Activated T-cell treated with anti-CD3 and anti-CD28 coated beads for 48 hours (primary cell): ENCODE measurements at regions not wholly inside any gene's neighbourhood (a gene's known extent, or its start where the extent isn't known, plus 50 kb on each side); places are given as distances from the start of the nearest gene placed in this dataset.
"Not testable (repeated sequence)": the region's sequence is repeated elsewhere in the genome, so short reads cannot be mapped to it uniquely, and the experiment has no call there.

ENCODE experiments used
- DNase-seq: peaks from one replicate; pipeline ENCODE4 v3.0.0-alpha.2; 2020; ENCODE audit warnings: low read depth

- DNase-seq: no peak
Measured at GRCh38 chr7:17558558-17559332, 260.3 kb downstream of the AHR start.

DNA sequence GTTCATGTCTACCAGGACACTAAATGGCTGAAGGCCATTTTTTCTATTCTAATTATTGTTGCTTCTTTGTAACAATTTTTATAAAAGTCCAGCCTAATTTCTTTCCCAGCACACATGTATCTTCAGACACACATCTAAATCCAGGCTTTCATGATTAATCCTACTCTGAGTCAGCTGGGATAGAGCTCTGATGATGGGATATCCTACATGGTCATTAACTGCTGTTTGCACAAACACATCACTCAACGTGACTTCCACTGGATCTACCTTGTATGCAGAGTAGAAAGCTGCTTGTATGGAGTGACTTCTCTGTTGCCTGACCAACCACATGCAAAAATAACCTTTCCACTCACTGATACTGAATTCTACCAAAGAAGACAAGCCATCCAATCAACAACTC, 260.9 kb downstream of the AHR start:
- DNase-seq: no peak

GRCh38 chr7:17560516-17560915, 262.1 kb downstream of the AHR start:
- no peak for DNase-seq

GRCh38 chr7:17560966-17561365, 262.5 kb downstream of the AHR start:
- no peak for DNase-seq

DNA sequence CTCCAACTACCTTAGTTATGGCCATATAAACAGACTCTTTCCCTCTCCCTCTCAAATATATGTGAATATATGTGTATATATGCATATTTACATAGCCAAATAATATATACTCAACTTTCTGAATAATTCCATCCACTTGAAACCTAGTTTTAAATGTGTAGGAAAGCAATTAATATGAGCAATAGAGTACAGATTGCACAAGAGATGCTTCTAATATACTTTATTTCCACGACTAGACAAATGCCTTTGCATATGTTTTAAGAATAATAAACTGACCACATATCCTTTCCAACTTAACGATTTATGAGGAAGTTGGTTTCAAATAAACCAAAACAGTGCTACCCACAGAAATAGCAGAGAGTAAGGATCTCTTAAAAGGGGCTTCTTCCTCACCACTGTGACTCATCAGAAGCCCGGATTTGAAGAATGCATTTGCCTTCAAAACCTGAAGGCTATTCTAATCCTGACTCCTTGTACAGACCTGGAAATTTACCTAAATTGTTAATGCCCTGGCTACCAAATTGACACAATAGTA, 266.3 kb downstream of the AHR start:
- DNase-seq: no peak

GRCh38 chr7:17580141-17580540, 281.7 kb downstream of the AHR start:
- no peak for DNase-seq

DNA sequence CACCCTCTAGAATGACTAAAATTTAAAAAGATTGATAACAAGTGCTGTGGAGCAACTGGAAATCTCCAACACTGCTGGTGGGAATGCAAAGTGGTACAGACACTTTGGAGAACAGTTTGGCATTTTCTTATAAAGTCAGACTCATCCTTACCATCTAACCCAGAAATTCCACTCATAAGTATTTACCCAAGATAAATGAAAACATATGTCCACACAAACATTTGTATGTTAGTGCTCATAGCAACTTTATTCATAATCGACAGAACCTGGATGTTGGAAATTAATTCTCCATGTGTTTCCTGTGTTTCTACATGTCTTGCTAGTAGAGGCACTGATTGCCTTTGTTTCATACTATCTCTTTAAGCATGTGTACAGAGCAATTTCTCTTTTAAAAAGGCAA, 282.4 kb downstream of the AHR start:
- DNase-seq: no peak

DNA sequence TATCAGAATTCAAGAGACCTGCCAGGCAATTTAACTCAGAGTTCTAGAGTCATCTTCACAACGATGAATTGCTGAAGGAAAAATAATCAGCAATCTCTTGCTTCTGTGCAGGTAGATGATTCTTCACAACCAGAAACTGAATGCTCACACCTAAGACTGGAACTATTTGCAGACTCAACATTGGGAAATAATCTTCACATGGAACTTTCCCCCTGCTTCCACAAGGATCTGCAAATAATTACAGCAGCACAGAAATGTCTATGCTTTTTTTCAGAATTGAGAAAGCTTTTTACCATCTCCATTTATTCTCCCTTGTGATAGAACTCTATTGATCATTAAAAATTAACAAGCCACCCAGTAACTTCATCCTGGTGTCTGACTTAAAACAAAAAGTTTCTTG, 282.8 kb downstream of the AHR start:
- no peak for DNase-seq

DNA sequence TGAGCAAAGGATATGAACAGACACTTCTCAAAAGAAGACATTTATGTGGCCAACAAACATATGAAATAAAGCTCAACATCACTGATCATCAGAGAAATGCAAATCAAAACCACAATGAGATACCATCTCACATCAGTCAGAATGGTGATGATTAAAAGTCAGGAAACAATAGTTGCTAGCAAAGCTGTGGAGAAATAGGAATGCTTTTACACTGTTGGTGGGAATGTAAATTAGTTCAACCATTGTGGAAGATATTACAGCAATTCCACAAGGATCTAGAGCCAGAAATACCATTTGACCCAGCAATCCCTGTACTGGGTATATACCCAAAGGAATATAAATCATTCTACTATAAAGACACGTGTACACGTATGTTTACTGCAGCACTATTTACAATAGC, 284.2 kb downstream of the AHR start:
- DNase-seq: not testable (repeated sequence)

GRCh38 chr7:17583786-17584185, 285.3 kb downstream of the AHR start:
- no peak for DNase-seq

DNA sequence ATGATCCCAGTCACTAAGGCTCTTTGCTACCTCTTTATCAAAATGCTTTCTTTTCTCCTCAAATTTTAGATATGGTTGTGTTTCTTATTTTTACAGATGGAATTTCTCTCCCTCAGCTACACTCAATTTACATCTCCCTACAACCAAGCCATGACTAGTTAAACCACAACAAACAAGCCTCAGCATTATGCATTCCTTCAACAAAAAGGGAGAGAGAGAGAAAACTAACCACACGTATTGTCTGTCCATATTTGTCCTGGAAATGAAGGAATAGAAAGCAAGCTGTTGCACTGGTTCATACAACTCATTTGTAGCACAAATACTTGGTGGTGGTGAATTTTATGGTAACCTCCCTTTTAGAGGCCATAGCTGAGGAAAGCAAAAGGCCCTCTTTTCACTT, 286.4 kb downstream of the AHR start:
- DNase-seq: no peak

- no peak for DNase-seq
Measured at GRCh38 chr7:17586711-17587110, 288.3 kb downstream of the AHR start.

GRCh38 chr7:17588730-17589129, 290.3 kb downstream of the AHR start:
- DNase-seq: no peak

DNA sequence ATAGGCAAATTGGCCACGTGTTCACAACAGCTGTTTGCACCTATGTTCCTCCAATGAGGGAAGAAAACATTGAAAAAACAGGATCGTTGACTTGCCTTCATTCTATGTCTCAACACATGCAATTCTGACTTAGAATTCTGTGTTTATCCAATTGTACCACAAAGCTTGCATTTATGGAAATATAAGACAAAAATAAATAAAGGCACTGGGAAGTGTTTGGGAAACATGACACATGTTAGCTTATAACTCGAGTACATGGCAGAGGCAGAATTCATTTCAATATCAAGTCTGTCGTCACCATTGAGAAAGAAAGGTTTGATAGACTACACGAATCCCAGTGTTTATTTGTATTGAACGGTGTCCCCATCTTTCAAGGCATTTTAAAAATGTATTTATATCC, 291.2 kb downstream of the AHR start:
- DNase-seq: no peak

- no peak for DNase-seq
Measured at GRCh38 chr7:17590221-17590620, 291.8 kb downstream of the AHR start.

GRCh38 chr7:17593819-17594419, 295.5 kb downstream of the AHR start:
- no peak for DNase-seq

DNA sequence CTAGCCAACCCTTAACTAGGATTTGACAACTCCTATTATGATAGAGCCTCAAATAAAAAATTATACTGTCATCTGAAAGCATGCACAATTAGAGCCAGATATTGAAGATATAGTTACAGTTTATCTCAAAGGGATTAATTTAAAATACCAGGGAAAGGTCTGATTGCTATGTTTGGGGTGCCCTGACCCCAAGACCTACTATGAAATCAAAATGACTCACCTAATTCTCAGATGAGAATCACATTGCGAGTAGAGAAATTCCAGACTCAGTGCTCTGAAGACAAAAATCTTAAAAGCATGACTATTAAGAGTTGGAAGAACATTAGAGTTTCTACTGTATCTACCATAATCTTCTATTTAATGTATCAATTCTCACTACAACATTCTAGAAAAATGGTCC, 297.1 kb downstream of the AHR start:
- DNase-seq: no peak

- no peak for DNase-seq
Measured at GRCh38 chr7:17598305-17598704, 299.9 kb downstream of the AHR start.

DNA sequence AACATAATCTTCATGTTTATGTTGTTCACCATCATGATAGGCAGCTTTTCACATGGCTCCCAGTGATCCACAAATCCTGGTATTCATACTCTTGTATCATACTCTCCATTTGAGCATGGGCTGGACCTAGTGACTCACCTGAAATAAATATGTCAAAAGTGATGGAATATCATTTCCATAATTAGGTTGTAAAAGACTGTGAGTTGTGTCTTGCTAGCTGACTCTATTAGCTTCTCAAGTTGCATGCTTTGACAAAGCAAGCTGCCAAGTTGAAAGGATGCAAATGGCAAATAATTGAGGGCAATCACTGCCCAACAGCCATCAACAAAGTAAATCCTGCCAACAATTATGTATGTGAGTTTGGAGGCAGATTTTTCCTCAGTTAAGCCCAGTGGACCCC, 300.4 kb downstream of the AHR start:
- no peak for DNase-seq

- no peak for DNase-seq
Measured at GRCh38 chr7:17599733-17600339, 301.4 kb downstream of the AHR start.

GRCh38 chr7:17600340-17600752, 301.9 kb downstream of the AHR start:
- no peak for DNase-seq

DNA sequence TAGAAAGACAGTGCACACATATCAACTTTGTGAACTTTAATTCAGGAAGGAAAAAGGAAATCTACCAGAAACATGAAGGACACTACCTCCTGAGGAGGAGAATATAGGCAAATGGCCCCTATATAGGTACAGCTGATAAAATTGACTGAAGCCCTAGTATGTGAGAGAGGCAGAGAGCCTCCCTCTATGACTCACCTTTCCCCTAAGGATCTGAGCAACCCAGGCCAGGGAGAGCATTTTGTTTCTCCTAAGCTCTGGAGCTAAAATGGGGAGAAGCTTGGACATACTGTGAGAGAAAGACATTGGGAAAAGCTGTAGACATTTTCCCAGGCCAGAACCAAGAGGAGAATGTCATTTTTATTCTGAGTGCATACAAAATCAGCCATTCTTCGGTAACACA, 303.5 kb downstream of the AHR start:
- no peak for DNase-seq

- no peak for DNase-seq
Measured at GRCh38 chr7:17608114-17608833, 309.8 kb downstream of the AHR start.
